ENCODE measurements at regions not wholly inside any gene's neighbourhood (a gene's known extent, or its start where the extent isn't known, plus 50 kb on each side); places are given as distances from the start of the nearest gene placed in this dataset.

DNA sequence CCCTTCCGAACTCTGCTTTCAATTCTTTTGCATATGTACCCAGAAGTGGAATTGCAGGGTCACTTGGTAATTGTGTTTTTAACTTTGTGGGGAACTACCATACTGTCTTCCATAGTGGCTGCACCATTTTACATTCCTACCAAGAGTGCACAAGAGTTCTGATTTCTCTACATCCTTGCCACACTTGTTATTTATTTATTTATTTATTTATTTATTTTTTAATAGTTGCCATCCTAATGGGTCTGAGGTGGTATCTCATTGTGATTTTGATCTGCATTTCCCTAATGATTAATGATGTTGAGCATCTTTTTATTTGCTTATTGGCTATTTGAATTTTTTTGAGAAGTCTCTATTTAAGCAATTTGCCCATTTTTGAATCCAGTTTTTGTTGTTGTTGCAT is 422.4 kb downstream of the PTPRU start:
- DNase-seq (ENCODE audit: low read depth) (no peak), FAIRE-seq (no peak)
- H3K4me3 ChIP-seq (ENCODE audit: insufficient read depth, low read depth, low read length) = no peak overlapping the region
- Mint-ChIP-seq H3K9me3 (ENCODE audit: unreplicated experiment) (peaks cover 12% of the 10 kb centered on the region), H3K36me3 (ENCODE audit: low read depth, unreplicated experiment) (no peaks in the 10 kb centered on the region), H3K27ac (ENCODE audit: unreplicated experiment) (no peak overlapping the region), H3K4me3 (ENCODE audit: unreplicated experiment) (no peak overlapping the region), H3K4me1 (ENCODE audit: low read depth, unreplicated experiment) (no peaks in the 10 kb centered on the region), H3K27me3 (ENCODE audit: low read depth, unreplicated experiment) (peaks cover 14% of the 10 kb centered on the region)
- H3K4me2 ChIP-seq (ENCODE audit: low read length) = no peak overlapping the region
- no peak overlapping the region for H3K27ac ChIP-seq (ENCODE audit: low read depth, low read length)
- no peaks in the 10 kb centered on the region for H3K4me1 ChIP-seq (ENCODE audit: insufficient read depth, low read length)
- H3K9me3 ChIP-seq (ENCODE audit: insufficient read depth, low read depth, low read length) = no peaks in the 10 kb centered on the region
- no peak overlapping the region for H3K9ac ChIP-seq (ENCODE audit: low read length)
- no peaks in the 10 kb centered on the region for H3K36me3 ChIP-seq (ENCODE audit: insufficient read depth, low read length)
- H3K79me2 ChIP-seq (ENCODE audit: insufficient read depth, low read length) = no peaks in the 10 kb centered on the region
- H2AFZ ChIP-seq (ENCODE audit: low read depth, low read length) = no peak overlapping the region
- H4K20me1 ChIP-seq (ENCODE audit: insufficient read depth, low read length) = no peaks in the 10 kb centered on the region
- TF ChIP-seq, protein P1, sequence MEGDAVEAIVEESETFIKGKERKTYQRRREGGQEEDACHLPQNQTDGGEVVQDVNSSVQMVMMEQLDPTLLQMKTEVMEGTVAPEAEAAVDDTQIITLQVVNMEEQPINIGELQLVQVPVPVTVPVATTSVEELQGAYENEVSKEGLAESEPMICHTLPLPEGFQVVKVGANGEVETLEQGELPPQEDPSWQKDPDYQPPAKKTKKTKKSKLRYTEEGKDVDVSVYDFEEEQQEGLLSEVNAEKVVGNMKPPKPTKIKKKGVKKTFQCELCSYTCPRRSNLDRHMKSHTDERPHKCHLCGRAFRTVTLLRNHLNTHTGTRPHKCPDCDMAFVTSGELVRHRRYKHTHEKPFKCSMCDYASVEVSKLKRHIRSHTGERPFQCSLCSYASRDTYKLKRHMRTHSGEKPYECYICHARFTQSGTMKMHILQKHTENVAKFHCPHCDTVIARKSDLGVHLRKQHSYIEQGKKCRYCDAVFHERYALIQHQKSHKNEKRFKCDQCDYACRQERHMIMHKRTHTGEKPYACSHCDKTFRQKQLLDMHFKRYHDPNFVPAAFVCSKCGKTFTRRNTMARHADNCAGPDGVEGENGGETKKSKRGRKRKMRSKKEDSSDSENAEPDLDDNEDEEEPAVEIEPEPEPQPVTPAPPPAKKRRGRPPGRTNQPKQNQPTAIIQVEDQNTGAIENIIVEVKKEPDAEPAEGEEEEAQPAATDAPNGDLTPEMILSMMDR (IDR thresholded peaks at IDR 0.05; ENCODE audit: insufficient read depth, low read depth, low read length) = no peak
- no peak for TF ChIP-seq EZH2 (IDR thresholded peaks at IDR 0.05; ENCODE audit: insufficient read depth, low read length)
- no peaks in the 10 kb centered on the region for H3K27me3 ChIP-seq (ENCODE audit: insufficient read depth, low read length)

DNA sequence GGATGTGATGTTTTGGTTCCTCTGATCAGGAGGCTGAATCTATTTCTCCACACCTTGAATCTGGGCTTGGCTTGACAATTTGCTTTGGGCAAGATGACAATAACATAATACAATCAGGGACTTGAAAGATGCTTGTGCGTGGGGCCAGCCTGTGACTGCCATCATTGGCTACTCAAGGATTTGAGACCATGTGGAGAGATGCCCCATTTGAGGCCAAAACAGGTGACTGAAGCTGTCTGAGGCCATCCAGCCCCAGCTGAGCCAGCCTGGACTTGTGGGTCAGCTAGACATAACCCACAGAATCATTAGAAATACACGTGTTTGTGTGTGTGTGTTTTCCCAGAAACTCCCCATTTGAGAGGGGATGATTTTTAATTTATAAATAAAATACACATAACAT is 421.5 kb downstream of the PTPRU start:
- H3K4me1 ChIP-seq (ENCODE audit: insufficient read depth, low read length) = no peaks in the 10 kb centered on the region
- no peaks in the 10 kb centered on the region for H3K36me3 ChIP-seq (ENCODE audit: insufficient read depth, low read length)
- FAIRE-seq = no peak
- no peak overlapping the region for H3K4me3 Mint-ChIP-seq (ENCODE audit: unreplicated experiment)
- no peak overlapping the region for H3K4me3 ChIP-seq (ENCODE audit: insufficient read depth, low read depth, low read length)
- TF ChIP-seq, protein P1 (IDR thresholded peaks at IDR 0.05; ENCODE audit: insufficient read depth, low read depth, low read length) = no peak
- TF ChIP-seq EZH2 (IDR thresholded peaks at IDR 0.05; ENCODE audit: insufficient read depth, low read length) = no peak
- H3K4me2 ChIP-seq (ENCODE audit: low read length) = no peak overlapping the region
- no peak for DNase-seq (ENCODE audit: low read depth)
- no peaks in the 10 kb centered on the region for H3K27me3 ChIP-seq (ENCODE audit: insufficient read depth, low read length)
- H3K36me3 Mint-ChIP-seq (ENCODE audit: low read depth, unreplicated experiment) = no peaks in the 10 kb centered on the region
- no peak overlapping the region for H3K27ac Mint-ChIP-seq (ENCODE audit: unreplicated experiment)
- H3K79me2 ChIP-seq (ENCODE audit: insufficient read depth, low read length) = no peaks in the 10 kb centered on the region
- peaks cover 17% of the 10 kb centered on the region for H3K27me3 Mint-ChIP-seq (ENCODE audit: low read depth, unreplicated experiment)
- no peak overlapping the region for H3K27ac ChIP-seq (ENCODE audit: low read depth, low read length)
- no peaks in the 10 kb centered on the region for H3K4me1 Mint-ChIP-seq (ENCODE audit: low read depth, unreplicated experiment)
- peaks cover 14% of the 10 kb centered on the region for H3K9me3 Mint-ChIP-seq (ENCODE audit: unreplicated experiment)
- no peaks in the 10 kb centered on the region for H3K9me3 ChIP-seq (ENCODE audit: insufficient read depth, low read depth, low read length)
- H2AFZ ChIP-seq (ENCODE audit: low read depth, low read length) = no peak overlapping the region
- no peaks in the 10 kb centered on the region for H4K20me1 ChIP-seq (ENCODE audit: insufficient read depth, low read length)
- no peak overlapping the region for H3K9ac ChIP-seq (ENCODE audit: low read length)

DNA sequence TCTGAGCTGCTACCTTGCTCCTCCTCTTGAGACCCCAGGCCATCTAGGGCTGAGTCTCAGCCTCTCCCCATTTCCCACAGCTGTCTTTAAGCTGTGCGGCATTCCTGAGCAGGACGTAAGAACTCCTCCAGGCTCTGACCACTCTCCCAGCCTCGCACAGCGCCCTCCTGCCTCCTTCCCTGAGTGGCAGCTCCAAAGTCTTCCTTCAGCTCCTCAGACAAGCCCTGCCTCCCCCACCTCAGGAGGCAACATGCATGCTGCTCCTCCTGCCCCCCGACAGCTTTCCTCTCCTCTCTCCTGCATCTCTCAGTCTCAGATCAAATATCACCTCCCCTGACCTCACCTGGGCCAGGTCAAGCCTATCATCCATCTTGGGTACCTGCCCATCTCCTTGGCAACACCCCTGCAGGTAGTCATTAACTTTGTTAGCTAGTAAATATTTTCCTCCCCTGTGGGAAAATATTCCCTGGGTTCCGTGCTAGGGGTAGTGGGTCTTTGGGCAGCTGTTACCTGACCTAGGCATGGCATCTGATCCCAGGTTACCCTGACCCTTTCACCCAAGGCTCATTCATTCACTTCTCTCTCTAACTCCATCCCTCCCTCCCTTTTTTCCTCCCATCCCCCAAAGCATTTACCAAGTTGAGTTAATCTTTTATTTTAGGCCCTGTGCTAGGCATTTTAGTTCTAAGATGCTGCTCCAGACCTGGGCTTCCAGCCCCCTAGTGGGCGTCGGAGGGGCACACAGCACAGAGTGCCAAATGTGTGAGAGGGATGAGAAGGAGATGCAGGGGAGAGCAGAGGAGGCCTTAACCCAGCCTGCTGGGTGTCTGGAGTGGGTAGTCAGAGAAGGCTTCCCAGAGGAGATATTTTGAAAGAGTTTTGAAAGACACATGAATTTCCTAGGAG is 419.9 kb downstream of the PTPRU start:
- H3K4me3 ChIP-seq (ENCODE audit: insufficient read depth, low read depth, low read length) = no peak overlapping the region
- no peak overlapping the region for H3K9ac ChIP-seq (ENCODE audit: low read length)
- FAIRE-seq = no peak
- peaks cover 24% of the 10 kb centered on the region for H3K27me3 Mint-ChIP-seq (ENCODE audit: low read depth, unreplicated experiment)
- no peak overlapping the region for H3K27ac Mint-ChIP-seq (ENCODE audit: unreplicated experiment)
- H3K4me2 ChIP-seq (ENCODE audit: low read length) = no peak overlapping the region
- H2AFZ ChIP-seq (ENCODE audit: low read depth, low read length) = no peak overlapping the region
- H3K4me1 Mint-ChIP-seq (ENCODE audit: low read depth, unreplicated experiment) = no peaks in the 10 kb centered on the region
- DNase-seq (ENCODE audit: low read depth) = no peak
- no peaks in the 10 kb centered on the region for H3K36me3 ChIP-seq (ENCODE audit: insufficient read depth, low read length)
- TF ChIP-seq, protein P1 (IDR thresholded peaks at IDR 0.05; ENCODE audit: insufficient read depth, low read depth, low read length) = peak; percentile 54
- no peak for TF ChIP-seq EZH2 (IDR thresholded peaks at IDR 0.05; ENCODE audit: insufficient read depth, low read length)
- peaks cover 11% of the 10 kb centered on the region for H3K9me3 Mint-ChIP-seq (ENCODE audit: unreplicated experiment)
- no peaks in the 10 kb centered on the region for H3K4me1 ChIP-seq (ENCODE audit: insufficient read depth, low read length)
- no peaks in the 10 kb centered on the region for H4K20me1 ChIP-seq (ENCODE audit: insufficient read depth, low read length)
- no peaks in the 10 kb centered on the region for H3K9me3 ChIP-seq (ENCODE audit: insufficient read depth, low read depth, low read length)
- H3K36me3 Mint-ChIP-seq (ENCODE audit: low read depth, unreplicated experiment) = no peaks in the 10 kb centered on the region
- peak overlapping the region; percentile 21 for H3K4me3 Mint-ChIP-seq (ENCODE audit: unreplicated experiment)
- no peaks in the 10 kb centered on the region for H3K27me3 ChIP-seq (ENCODE audit: insufficient read depth, low read length)
- H3K27ac ChIP-seq (ENCODE audit: low read depth, low read length) = no peak overlapping the region
- no peaks in the 10 kb centered on the region for H3K79me2 ChIP-seq (ENCODE audit: insufficient read depth, low read length)
